Tibial artery (tissue), 4 donors: ENCODE measurements at regions not wholly inside any gene's neighbourhood (a gene's known extent, or its start where the extent isn't known, plus 50 kb on each side); places are given as distances from the start of the nearest gene placed in this dataset.

Experiments used
- DNase-seq, 2 donors: peaks; one replicate each; pipeline ENCODE4 v3.0.0-alpha.2; 2019
- H3K27ac ChIP-seq, 2 donors: fragments of 200-600 bp; sonication (generic) in 1 of 2; 1 replicate in 1 of 2; 2 replicates in 1 of 2; pipeline ENCODE4 v1.5.1; 2018 to 2019; ENCODE audit warnings: mild to moderate bottlenecking in 1 of 2
- H3K27me3 ChIP-seq, 2 donors: fragments of 200-600 bp; sonication (generic) in 1 of 2; one replicate each; pipeline versions ENCODE4 v1.5.1 to v1.6.0; 2016 to 2019
- H3K36me3 ChIP-seq, 3 donors: fragments of 200-600 bp; sonication (generic) in 2 of 3; one replicate each; pipeline ENCODE4 v1.5.1; 2016 to 2019; ENCODE audit warnings: mild to moderate bottlenecking in 2 of 3
- H3K4me1 ChIP-seq, 4 donors: fragments of 200-600 bp; sonication (generic) in 2 of 4; 1 replicate in 3 of 4; 2 replicates in 1 of 4; pipeline ENCODE4 v1.5.1; 2016 to 2019
- H3K4me3 ChIP-seq, 2 donors: fragments of 200-600 bp; sonication (generic) in 1 of 2; 1 replicate in 1 of 2; 2 replicates in 1 of 2; pipeline ENCODE4 v1.5.1; 2018 to 2019; ENCODE audit warnings: mild to moderate bottlenecking in 2 of 2
- H3K9me3 ChIP-seq, 3 donors: fragments of 200-600 bp; sonication (generic) in 1 of 3; one replicate each; pipeline ENCODE4 v1.5.1; 2016 to 2019
- CTCF ChIP-seq, 2 experiments: fragments of 200-600 bp in 1 of 2; fragments of 450-650 bp in 1 of 2; IDR thresholded peaks; one replicate each; pipeline ENCODE4 v1.5.1; 2017 to 2019; ENCODE audit warnings: antibody characterized with exemption in 2 of 2, mild to moderate bottlenecking in 1 of 2, moderate library complexity in 1 of 2
- intact Hi-C: fragments of 100-400 bp; cut with DNase I; formaldehyde crosslinking; loops from one replicate; pipeline ENCODE4 v1.15.0; 2023; ENCODE audit warnings: low total_unique reads

- no peaks in the 10 kb centered on the region for H3K36me3 ChIP-seq
- no peak for TF ChIP-seq CTCF (IDR thresholded peaks at IDR 0.05)
- no peaks in the 10 kb centered on the region for H3K4me1 ChIP-seq
- no peaks in the 10 kb centered on the region for H3K9me3 ChIP-seq
- no peak overlapping the region for H3K27ac ChIP-seq
- DNase-seq: no peak
- no peak overlapping the region for H3K4me3 ChIP-seq
- intact Hi-C loops: no loop called here
- H3K27me3 ChIP-seq: no peaks in the 10 kb centered on the region
Observed at GRCh38 chr2:78063246-78064020, 541.3 kb upstream of the LRRTM4 start.

GRCh38 chr2:78065366-78065765 lies 543.2 kb upstream of the LRRTM4 start:
- TF ChIP-seq CTCF (IDR thresholded peaks at IDR 0.05): no peak
- DNase-seq: no peak
- no peaks in the 10 kb centered on the region for H3K4me1 ChIP-seq
- H3K27ac ChIP-seq: no peak overlapping the region
- H3K4me3 ChIP-seq: no peak overlapping the region
- intact Hi-C loops: no loop called here
- H3K27me3 ChIP-seq: no peaks in the 10 kb centered on the region
- H3K9me3 ChIP-seq: no peaks in the 10 kb centered on the region
- H3K36me3 ChIP-seq: no peaks in the 10 kb centered on the region

GRCh38 chr2:78068808-78069207 lies 546.6 kb upstream of the LRRTM4 start:
- TF ChIP-seq CTCF (IDR thresholded peaks at IDR 0.05): no peak
- Histone ChIP-seq H3K4me3 (no peak overlapping the region), H3K36me3 (no peaks in the 10 kb centered on the region), H3K27ac (no peak overlapping the region), H3K9me3 (no peaks in the 10 kb centered on the region), H3K27me3 (no peaks in the 10 kb centered on the region), H3K4me1 (no peaks in the 10 kb centered on the region)
- no peak for DNase-seq
- intact Hi-C loops: no loop called here

- TF ChIP-seq CTCF (IDR thresholded peaks at IDR 0.05): no peak
- Histone ChIP-seq H3K9me3 (no peaks in the 10 kb centered on the region), H3K27me3 (no peaks in the 10 kb centered on the region), H3K36me3 (no peaks in the 10 kb centered on the region), H3K27ac (no peak overlapping the region), H3K4me1 (no peaks in the 10 kb centered on the region), H3K4me3 (no peak overlapping the region)
- intact Hi-C loops: no loop called here
- no peak for DNase-seq
Observed at GRCh38 chr2:78070693-78071092, 548.5 kb upstream of the LRRTM4 start.

- H3K27me3 ChIP-seq: no peaks in the 10 kb centered on the region
- no peaks in the 10 kb centered on the region for H3K9me3 ChIP-seq
- no peak for DNase-seq
- H3K27ac ChIP-seq: no peak overlapping the region
- no peak overlapping the region for H3K4me3 ChIP-seq
- H3K4me1 ChIP-seq: no peaks in the 10 kb centered on the region
- TF ChIP-seq CTCF (IDR thresholded peaks at IDR 0.05): no peak
- no peaks in the 10 kb centered on the region for H3K36me3 ChIP-seq
- intact Hi-C loops: no loop called here
Observed at GRCh38 chr2:78077633-78078032, 555.5 kb upstream of the LRRTM4 start.

- no peak overlapping the region for H3K4me3 ChIP-seq
- no peak overlapping the region for H3K27ac ChIP-seq
- no peak for TF ChIP-seq CTCF (IDR thresholded peaks at IDR 0.05)
- no peak for DNase-seq
- no peaks in the 10 kb centered on the region for H3K27me3 ChIP-seq
- intact Hi-C loops: no loop called here
- H3K9me3 ChIP-seq: no peaks in the 10 kb centered on the region
- no peaks in the 10 kb centered on the region for H3K4me1 ChIP-seq
- H3K36me3 ChIP-seq: no peaks in the 10 kb centered on the region
Observed at GRCh38 chr2:78082555-78082954, 560.4 kb upstream of the LRRTM4 start.
